ENCODE measurements at regions not wholly inside any gene's neighbourhood (a gene's known extent, or its start where the extent isn't known, plus 50 kb on each side); places are given as distances from the start of the nearest gene placed in this dataset.

DNA sequence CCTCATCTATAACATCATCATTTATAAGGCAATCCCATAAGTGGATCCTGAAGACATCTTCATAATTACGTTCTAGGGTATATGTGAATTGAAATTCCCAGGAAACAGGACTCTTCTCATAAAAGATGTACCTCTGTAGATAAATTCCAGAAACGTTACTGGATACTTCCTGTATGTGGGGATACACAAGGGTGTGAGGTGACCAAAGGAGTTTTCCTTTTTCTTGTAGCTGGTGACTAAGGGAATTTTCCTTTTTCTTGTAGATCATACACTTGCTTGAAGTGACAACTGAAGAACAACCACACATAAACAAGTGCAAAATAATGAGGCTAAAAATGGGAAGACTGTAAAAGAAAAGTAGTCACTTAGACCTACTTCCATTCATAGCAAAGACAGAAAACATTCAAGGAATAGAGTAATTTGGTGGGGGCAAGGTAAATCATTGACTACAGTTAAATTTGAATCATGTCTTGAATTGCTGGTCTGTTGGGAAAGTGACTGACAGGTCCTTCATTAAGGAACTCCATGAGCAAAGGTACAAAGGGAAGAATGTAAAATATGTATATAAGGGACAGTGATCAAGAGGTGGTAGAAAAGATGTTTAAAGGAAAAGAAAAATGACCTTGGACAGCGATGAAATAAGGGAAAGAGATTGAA lies 53.2 kb upstream of the UBE2E3 start:
- no peak overlapping the region for H3K27ac ChIP-seq (ENCODE audit: low read length)
- H3K4me3 ChIP-seq (ENCODE audit: low read length in 2 of 2) = no peak overlapping the region
- no peaks in the 10 kb centered on the region for H3K36me3 ChIP-seq (ENCODE audit: control insufficient read depth in 2 of 2, insufficient read depth in 2 of 2, low read length in 2 of 2)
- no peaks in the 10 kb centered on the region for H3K4me1 ChIP-seq (ENCODE audit: control insufficient read depth, insufficient read depth, low read length)
- no peak overlapping the region for H3K9ac ChIP-seq (ENCODE audit: low read length in 2 of 2)
- H3K27me3 ChIP-seq (ENCODE audit: control insufficient read depth in 1 of 2, insufficient read depth in 2 of 2, low read length in 2 of 2) = no peaks in the 10 kb centered on the region
- no peaks in the 10 kb centered on the region for H3K9me3 ChIP-seq (ENCODE audit: control insufficient read depth in 2 of 2, low read length in 2 of 2)

DNA sequence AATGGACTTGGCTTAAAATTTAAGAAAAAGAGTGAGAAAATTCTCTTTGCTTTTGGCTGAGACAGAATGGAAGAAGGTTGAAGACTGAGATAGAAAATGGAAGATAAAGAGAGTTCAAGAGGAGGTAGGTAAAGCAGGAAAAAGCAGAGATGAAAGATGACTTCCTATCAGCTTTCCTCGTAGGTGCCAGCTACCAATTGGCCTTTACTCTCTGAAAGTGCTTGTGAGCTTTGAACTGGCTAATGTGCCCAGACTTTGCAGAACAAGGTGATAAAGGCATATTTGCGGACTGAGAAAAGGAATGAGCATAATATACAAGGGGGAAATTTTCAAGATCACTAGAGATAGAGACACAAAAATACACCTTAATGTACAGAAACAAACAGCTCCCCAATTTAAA lies 54.7 kb upstream of the UBE2E3 start:
- Histone ChIP-seq H3K27me3 (ENCODE audit: control insufficient read depth in 1 of 2, insufficient read depth in 2 of 2, low read length in 2 of 2) (no peaks in the 10 kb centered on the region), H3K4me3 (ENCODE audit: low read length in 2 of 2) (no peak overlapping the region), H3K4me1 (ENCODE audit: control insufficient read depth, insufficient read depth, low read length) (no peaks in the 10 kb centered on the region), H3K9me3 (ENCODE audit: control insufficient read depth in 2 of 2, low read length in 2 of 2) (no peaks in the 10 kb centered on the region), H3K36me3 (ENCODE audit: control insufficient read depth in 2 of 2, insufficient read depth in 2 of 2, low read length in 2 of 2) (no peaks in the 10 kb centered on the region), H3K9ac (ENCODE audit: low read length in 2 of 2) (no peak overlapping the region), H3K27ac (ENCODE audit: low read length) (no peak overlapping the region)

DNA sequence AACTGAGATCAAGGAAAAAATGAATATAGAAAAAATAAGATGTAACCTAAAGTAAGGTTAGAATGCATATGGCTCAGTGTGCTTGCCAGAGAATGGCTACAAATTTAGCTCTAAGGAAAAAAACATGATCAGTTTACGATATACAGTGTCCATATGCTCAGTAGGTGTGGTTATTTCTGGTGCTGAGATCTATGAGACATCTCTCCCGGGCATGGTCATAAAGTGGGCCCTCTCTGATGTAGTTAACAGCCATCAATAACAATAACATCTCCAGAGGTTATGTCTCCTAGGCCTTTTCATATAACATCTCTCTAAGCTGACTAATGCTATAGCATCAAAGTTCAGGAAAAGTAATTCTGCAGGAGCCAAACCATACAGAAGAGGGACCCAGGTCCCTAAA lies 56.3 kb upstream of the UBE2E3 start:
- Histone ChIP-seq H3K4me1 (ENCODE audit: control insufficient read depth, insufficient read depth, low read length) (no peaks in the 10 kb centered on the region), H3K9me3 (ENCODE audit: control insufficient read depth in 2 of 2, low read length in 2 of 2) (no peaks in the 10 kb centered on the region), H3K4me3 (ENCODE audit: low read length in 2 of 2) (no peak overlapping the region)

GRCh38 chr2:180910831-180911665 lies 69.4 kb upstream of the UBE2E3 start:
- Histone ChIP-seq H3K4me1 (ENCODE audit: control insufficient read depth, insufficient read depth, low read length) (no peaks in the 10 kb centered on the region), H3K36me3 (ENCODE audit: control insufficient read depth in 2 of 2, insufficient read depth in 2 of 2, low read length in 2 of 2) (no peaks in the 10 kb centered on the region), H3K9me3 (ENCODE audit: control insufficient read depth in 2 of 2, low read length in 2 of 2) (no peaks in the 10 kb centered on the region), H3K27ac (ENCODE audit: low read length) (no peak overlapping the region), H3K27me3 (ENCODE audit: control insufficient read depth in 1 of 2, insufficient read depth in 2 of 2, low read length in 2 of 2) (no peaks in the 10 kb centered on the region), H3K9ac (ENCODE audit: low read length in 2 of 2) (no peak overlapping the region), H3K4me3 (ENCODE audit: low read length in 2 of 2) (no peak overlapping the region)

More for the DNA sequence above, 56.3 kb upstream of the UBE2E3 start:
- Histone ChIP-seq H3K9ac (ENCODE audit: low read length in 2 of 2) (no peak overlapping the region), H3K27me3 (ENCODE audit: control insufficient read depth in 1 of 2, insufficient read depth in 2 of 2, low read length in 2 of 2) (no peaks in the 10 kb centered on the region), H3K36me3 (ENCODE audit: control insufficient read depth in 2 of 2, insufficient read depth in 2 of 2, low read length in 2 of 2) (no peaks in the 10 kb centered on the region), H3K27ac (ENCODE audit: low read length) (no peak overlapping the region)

DNA sequence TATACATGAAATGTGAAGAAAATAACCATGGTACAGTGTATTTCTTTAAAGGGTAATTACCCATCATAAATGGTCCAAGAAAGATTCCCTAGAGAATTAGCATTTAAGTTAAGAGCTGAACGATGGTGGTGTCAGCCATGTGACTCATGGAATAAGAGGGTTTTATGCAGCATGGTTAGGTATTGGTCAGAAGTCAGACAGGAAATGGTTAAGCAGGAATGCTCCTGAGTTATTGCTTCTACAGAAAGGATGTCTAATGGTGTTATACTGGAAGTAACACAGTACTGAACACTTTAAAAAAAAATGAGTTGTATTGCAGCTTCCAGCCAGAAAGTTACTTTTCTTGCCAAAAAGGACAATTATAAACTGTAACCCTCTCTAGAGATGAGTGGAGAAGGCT lies 72.7 kb upstream of the UBE2E3 start:
- Histone ChIP-seq H3K27me3 (ENCODE audit: control insufficient read depth in 1 of 2, insufficient read depth in 2 of 2, low read length in 2 of 2) (no peaks in the 10 kb centered on the region), H3K9ac (ENCODE audit: low read length in 2 of 2) (no peak overlapping the region), H3K27ac (ENCODE audit: low read length) (no peak overlapping the region), H3K4me1 (ENCODE audit: control insufficient read depth, insufficient read depth, low read length) (no peaks in the 10 kb centered on the region), H3K36me3 (ENCODE audit: control insufficient read depth in 2 of 2, insufficient read depth in 2 of 2, low read length in 2 of 2) (no peaks in the 10 kb centered on the region), H3K9me3 (ENCODE audit: control insufficient read depth in 2 of 2, low read length in 2 of 2) (no peaks in the 10 kb centered on the region), H3K4me3 (ENCODE audit: low read length in 2 of 2) (no peak overlapping the region)

DNA sequence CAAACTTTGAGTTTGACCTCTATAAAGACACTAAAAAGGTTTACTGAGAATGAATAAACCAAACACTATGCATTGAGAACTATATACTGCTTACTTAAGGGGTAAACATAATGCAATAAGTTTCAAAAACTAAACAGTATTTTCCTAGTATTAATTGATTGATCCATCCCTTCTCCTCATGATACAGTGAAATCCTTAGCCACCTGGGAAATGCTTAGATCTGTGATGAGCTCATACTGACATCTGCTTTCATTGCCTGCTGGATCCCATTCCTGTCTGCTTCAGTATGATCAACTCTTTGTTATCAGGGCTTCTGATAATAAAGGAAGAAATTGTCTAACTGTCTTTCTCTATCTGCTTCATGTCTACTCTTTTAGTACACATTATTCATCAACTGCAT lies 74.9 kb upstream of the UBE2E3 start:
- Histone ChIP-seq H3K27ac (ENCODE audit: low read length) (no peak overlapping the region), H3K27me3 (ENCODE audit: control insufficient read depth in 1 of 2, insufficient read depth in 2 of 2, low read length in 2 of 2) (no peaks in the 10 kb centered on the region), H3K4me1 (ENCODE audit: control insufficient read depth, insufficient read depth, low read length) (no peaks in the 10 kb centered on the region), H3K9ac (ENCODE audit: low read length in 2 of 2) (no peak overlapping the region), H3K9me3 (ENCODE audit: control insufficient read depth in 2 of 2, low read length in 2 of 2) (no peaks in the 10 kb centered on the region), H3K4me3 (ENCODE audit: low read length in 2 of 2) (no peak overlapping the region), H3K36me3 (ENCODE audit: control insufficient read depth in 2 of 2, insufficient read depth in 2 of 2, low read length in 2 of 2) (no peaks in the 10 kb centered on the region)

- Histone ChIP-seq H3K9me3 (ENCODE audit: control insufficient read depth in 2 of 2, low read length in 2 of 2) (no peaks in the 10 kb centered on the region), H3K4me3 (ENCODE audit: low read length in 2 of 2) (no peak overlapping the region), H3K9ac (ENCODE audit: low read length in 2 of 2) (no peak overlapping the region), H3K27ac (ENCODE audit: low read length) (no peak overlapping the region), H3K27me3 (ENCODE audit: control insufficient read depth in 1 of 2, insufficient read depth in 2 of 2, low read length in 2 of 2) (no peaks in the 10 kb centered on the region), H3K4me1 (ENCODE audit: control insufficient read depth, insufficient read depth, low read length) (no peaks in the 10 kb centered on the region), H3K36me3 (ENCODE audit: control insufficient read depth in 2 of 2, insufficient read depth in 2 of 2, low read length in 2 of 2) (no peaks in the 10 kb centered on the region)
These were observed 75.4 kb upstream of the UBE2E3 start for GRCh38 chr2:180905002-180905401.

DNA sequence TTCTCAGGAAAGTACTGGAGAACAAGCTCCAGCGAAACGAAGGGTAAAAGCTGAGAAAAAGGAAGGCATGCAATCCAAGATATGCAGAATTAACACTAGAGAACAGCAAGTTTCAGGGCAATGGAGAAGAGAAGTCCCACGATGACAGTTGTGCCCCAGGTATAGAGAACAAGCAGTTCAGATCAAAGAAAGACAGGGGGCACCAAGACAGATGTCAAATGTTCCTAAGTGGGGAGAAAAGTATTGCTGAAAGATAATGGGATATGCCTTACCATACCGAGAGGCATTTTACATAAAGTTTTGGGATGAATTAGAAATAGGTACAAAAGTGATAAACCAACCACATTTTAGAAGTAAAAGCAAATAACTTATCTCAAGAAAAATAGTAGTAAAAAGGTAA lies 79.1 kb upstream of the UBE2E3 start:
- no peaks in the 10 kb centered on the region for H3K36me3 ChIP-seq (ENCODE audit: control insufficient read depth in 2 of 2, insufficient read depth in 2 of 2, low read length in 2 of 2)
- H3K27me3 ChIP-seq (ENCODE audit: control insufficient read depth in 1 of 2, insufficient read depth in 2 of 2, low read length in 2 of 2) = no peaks in the 10 kb centered on the region
- H3K4me3 ChIP-seq (ENCODE audit: low read length in 2 of 2) = no peak overlapping the region
- H3K4me1 ChIP-seq (ENCODE audit: control insufficient read depth, insufficient read depth, low read length) = no peaks in the 10 kb centered on the region
- no peaks in the 10 kb centered on the region for H3K9me3 ChIP-seq (ENCODE audit: control insufficient read depth in 2 of 2, low read length in 2 of 2)
- no peak overlapping the region for H3K27ac ChIP-seq (ENCODE audit: low read length)
- no peak overlapping the region for H3K9ac ChIP-seq (ENCODE audit: low read length in 2 of 2)

- no peaks in the 10 kb centered on the region for H3K36me3 ChIP-seq (ENCODE audit: control insufficient read depth in 2 of 2, insufficient read depth in 2 of 2, low read length in 2 of 2)
- no peaks in the 10 kb centered on the region for H3K4me1 ChIP-seq (ENCODE audit: control insufficient read depth, insufficient read depth, low read length)
- no peak overlapping the region for H3K27ac ChIP-seq (ENCODE audit: low read length)
- no peak overlapping the region for H3K4me3 ChIP-seq (ENCODE audit: low read length in 2 of 2)
- H3K9ac ChIP-seq (ENCODE audit: low read length in 2 of 2) = no peak overlapping the region
- H3K27me3 ChIP-seq (ENCODE audit: control insufficient read depth in 1 of 2, insufficient read depth in 2 of 2, low read length in 2 of 2) = no peaks in the 10 kb centered on the region
- no peaks in the 10 kb centered on the region for H3K9me3 ChIP-seq (ENCODE audit: control insufficient read depth in 2 of 2, low read length in 2 of 2)
These were observed 86.7 kb upstream of the UBE2E3 start for GRCh38 chr2:180893752-180894151.

GRCh38 chr2:180892091-180892490 lies 88.3 kb upstream of the UBE2E3 start:
- Histone ChIP-seq H3K4me1 (ENCODE audit: control insufficient read depth, insufficient read depth, low read length) (no peaks in the 10 kb centered on the region), H3K27ac (ENCODE audit: low read length) (no peak overlapping the region), H3K4me3 (ENCODE audit: low read length in 2 of 2) (no peak overlapping the region), H3K9me3 (ENCODE audit: control insufficient read depth in 2 of 2, low read length in 2 of 2) (no peaks in the 10 kb centered on the region), H3K9ac (ENCODE audit: low read length in 2 of 2) (no peak overlapping the region), H3K36me3 (ENCODE audit: control insufficient read depth in 2 of 2, insufficient read depth in 2 of 2, low read length in 2 of 2) (no peaks in the 10 kb centered on the region), H3K27me3 (ENCODE audit: control insufficient read depth in 1 of 2, insufficient read depth in 2 of 2, low read length in 2 of 2) (no peaks in the 10 kb centered on the region)

- Histone ChIP-seq H3K27me3 (ENCODE audit: control insufficient read depth in 1 of 2, insufficient read depth in 2 of 2, low read length in 2 of 2) (no peaks in the 10 kb centered on the region), H3K9me3 (ENCODE audit: control insufficient read depth in 2 of 2, low read length in 2 of 2) (no peaks in the 10 kb centered on the region), H3K4me3 (ENCODE audit: low read length in 2 of 2) (no peak overlapping the region), H3K4me1 (ENCODE audit: control insufficient read depth, insufficient read depth, low read length) (no peaks in the 10 kb centered on the region), H3K27ac (ENCODE audit: low read length) (no peak overlapping the region), H3K9ac (ENCODE audit: low read length in 2 of 2) (no peak overlapping the region), H3K36me3 (ENCODE audit: control insufficient read depth in 2 of 2, insufficient read depth in 2 of 2, low read length in 2 of 2) (no peaks in the 10 kb centered on the region)
These were observed 89.0 kb upstream of the UBE2E3 start for GRCh38 chr2:180891360-180891759.
